GM19035 (cell line): ENCODE measurements at regions not wholly inside any gene's neighbourhood (a gene's known extent, or its start where the extent isn't known, plus 50 kb on each side); places are given as distances from the start of the nearest gene placed in this dataset.
A peak's percentile ranks its signal among the peaks of the same experiment; 100 is the strongest.
"Not testable (repeated sequence)": the region's sequence is repeated elsewhere in the genome, so short reads cannot be mapped to it uniquely, and the experiment has no call there.

Experiments used
- ATAC-seq: cut with Tn5 transposase; IDR thresholded peaks from one replicate; pipeline ENCODE4 v1.9.1; 2021; ENCODE audit not compliant: unreplicated experiment

DNA sequence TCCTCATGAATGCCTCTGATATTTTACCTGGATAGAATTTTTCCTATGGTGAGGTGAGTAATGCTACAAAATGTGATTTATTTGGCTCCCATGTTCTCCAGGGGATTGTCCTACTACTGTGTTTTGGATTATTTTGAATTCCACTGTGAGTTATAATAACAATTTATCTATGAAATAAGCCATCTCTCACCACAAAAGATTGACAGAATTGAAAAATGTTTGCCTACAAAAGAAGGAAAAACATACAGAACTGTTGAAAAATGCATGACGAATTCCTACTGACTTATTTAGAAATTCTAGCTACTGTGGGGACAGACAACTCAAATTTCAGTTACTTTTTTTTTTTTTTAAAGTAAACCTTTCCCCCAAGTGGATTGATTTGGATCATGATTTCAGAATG, 463.7 kb upstream of the GRIN3A start:
- ATAC-seq: no peak

DNA sequence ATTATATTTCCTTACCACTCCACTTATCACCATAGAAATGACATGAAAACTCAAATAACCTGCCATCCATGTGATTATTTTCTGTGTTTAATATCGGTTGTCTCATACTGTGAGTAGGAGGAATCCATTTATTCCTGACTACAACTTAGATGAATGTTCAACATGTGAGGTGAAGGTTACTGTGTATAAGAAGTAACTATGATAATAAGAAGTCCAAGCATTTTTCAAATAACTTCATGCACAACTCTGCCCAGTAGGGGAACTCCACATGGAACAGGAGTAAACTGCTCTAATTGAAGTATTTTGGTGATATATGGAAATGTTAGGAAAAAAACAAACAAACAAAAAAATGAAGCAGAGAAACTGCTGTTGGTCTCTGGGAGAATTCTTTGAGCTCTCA, 447.5 kb upstream of the GRIN3A start:
- ATAC-seq: no peak

- ATAC-seq: no peak
These were observed 446.9 kb upstream of the GRIN3A start for GRCh38 chr9:102185371-102185770.

DNA sequence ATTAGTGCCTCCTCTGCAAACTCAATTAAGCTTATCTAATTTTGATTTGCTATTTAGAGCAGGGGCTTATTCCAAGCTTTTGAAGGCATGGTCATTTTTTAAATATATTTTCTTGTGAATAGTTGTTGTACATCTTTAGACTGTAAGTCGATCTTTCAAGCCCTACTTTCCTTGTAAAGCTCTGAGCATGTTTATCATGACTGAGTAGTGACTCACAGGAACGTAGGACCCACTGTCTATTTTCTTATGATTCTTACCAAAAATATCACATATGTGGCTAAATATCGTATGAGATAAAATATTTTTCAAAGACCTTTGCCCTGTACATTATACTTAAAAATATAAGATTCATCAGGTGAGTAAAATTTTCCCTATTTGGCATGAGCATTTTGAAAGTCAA, 440.4 kb upstream of the GRIN3A start:
- ATAC-seq: no peak

DNA sequence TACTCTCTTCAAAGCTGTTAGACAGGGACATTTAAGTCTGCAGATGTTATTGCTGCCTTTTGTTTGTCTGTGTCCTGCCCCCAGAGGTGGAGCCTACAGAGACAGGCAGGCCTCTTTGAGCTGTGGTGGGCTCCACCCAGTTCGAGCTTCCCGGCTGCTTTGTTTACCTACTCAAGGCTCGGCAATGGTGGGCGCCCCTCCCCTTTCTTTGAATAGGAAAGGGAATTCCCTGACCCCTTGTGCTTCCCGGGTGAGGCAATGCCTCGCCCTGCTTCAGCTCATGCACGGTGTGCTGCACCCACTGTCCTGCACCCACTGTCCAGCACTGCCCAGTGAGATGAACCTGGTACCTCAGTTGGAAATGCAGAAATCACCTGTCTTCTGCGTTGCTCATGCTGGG, 435.8 kb upstream of the GRIN3A start:
- not testable (repeated sequence) for ATAC-seq

DNA sequence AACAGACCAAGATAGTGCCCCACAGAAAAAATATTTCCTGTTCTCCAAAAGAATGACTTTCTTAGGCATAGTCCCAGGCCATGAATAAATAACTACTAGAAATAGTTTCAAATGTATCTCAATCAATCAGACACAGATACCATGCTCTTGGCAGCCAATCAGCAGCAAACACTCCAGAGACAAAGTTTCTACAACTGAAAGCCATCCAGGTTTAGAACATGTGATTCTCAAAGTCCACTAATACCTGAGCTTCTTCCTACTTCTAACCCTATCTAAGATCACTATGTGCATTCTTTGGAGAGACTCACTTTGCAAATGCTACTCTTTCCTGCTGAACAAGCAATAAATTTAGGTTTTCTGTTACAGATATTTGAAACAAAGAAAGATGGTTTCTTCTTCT, 425.8 kb upstream of the GRIN3A start:
- no peak for ATAC-seq

- not testable (repeated sequence) for ATAC-seq
These were observed 414.6 kb upstream of the GRIN3A start for GRCh38 chr9:102153081-102153480.

DNA sequence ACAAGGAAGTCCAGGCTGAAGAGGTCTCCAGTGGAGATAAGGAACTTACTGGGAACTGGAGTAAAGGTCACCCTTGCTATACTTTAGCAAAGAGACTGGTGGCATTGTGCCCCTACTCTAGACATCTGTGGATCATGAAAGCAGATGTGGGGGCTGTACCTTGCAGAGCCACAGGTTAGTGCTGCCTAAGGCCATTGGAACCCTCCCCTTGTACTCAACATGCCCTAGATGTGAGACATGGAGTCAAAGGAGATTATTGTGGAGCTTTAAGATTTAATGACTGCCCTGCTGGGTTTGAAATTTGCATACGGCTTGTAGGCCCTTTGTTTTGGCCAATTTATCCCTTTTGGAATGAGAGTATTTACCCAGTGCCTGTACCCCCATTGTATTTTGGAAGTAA, 397.3 kb upstream of the GRIN3A start:
- ATAC-seq: no peak

DNA sequence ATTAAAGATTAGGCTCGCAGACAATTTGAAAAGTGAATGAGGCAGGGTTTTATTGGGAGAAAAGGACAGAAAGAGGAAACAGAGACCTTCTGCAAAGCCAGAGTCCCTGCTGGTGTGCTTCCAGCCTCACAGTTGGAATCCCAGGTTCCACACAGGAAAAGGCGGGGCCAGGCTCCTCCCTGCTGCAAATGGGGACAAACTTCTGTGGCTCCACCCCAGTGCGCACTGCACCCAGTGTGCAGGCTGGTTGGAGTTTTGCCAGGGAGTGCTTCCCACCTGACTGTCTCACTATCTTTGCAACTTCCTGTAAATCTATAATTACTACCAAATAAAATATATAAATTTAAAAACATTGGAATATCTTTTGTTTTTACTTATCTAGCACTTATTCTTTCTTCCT, 386.0 kb upstream of the GRIN3A start:
- ATAC-seq: no peak

- no peak for ATAC-seq
These were observed 376.1 kb upstream of the GRIN3A start for GRCh38 chr9:102114557-102114956.

DNA sequence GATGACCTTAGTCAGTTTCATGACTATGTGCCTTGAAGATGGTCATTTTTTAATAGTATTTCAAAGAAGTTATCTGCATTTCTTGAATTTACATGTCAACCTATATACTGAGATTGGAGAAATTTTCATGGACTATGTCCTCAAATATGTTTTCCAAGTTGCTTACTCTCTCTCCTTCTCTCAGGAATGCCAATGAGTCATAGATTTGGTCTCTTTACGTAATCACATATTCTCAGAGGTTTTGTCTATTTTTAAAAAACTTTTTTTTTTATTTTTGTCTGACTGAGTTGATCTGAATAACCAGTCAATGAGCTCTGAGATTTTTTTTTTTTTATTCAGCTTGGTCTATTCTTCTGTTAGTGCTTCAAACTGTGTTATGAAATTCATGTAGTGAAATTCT, 374.7 kb upstream of the GRIN3A start:
- ATAC-seq: no peak

GRCh38 chr9:102106439-102106838, 368.0 kb upstream of the GRIN3A start:
- ATAC-seq: no peak

DNA sequence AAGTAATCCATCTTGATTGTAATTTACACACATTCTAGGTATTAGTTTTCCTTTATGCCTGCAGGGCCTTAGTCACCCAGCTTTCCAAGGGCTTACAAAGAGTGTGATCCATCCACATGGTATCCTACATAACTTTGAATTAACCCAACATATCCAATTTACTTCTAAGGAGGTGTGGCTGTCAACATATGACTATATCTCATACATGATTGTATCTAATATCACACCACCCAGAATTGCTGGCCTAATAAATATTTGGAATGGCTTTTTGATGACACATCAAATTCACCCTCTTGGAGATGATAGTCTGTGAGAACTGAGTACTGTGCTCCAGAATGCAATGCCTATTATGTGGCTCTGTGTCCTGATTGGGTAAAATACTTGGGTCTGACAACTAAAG, 363.3 kb upstream of the GRIN3A start:
- ATAC-seq: no peak

- no peak for ATAC-seq
These were observed 348.7 kb upstream of the GRIN3A start for GRCh38 chr9:102087141-102087540.

GRCh38 chr9:102085548-102085947, 347.1 kb upstream of the GRIN3A start:
- ATAC-seq: no peak

DNA sequence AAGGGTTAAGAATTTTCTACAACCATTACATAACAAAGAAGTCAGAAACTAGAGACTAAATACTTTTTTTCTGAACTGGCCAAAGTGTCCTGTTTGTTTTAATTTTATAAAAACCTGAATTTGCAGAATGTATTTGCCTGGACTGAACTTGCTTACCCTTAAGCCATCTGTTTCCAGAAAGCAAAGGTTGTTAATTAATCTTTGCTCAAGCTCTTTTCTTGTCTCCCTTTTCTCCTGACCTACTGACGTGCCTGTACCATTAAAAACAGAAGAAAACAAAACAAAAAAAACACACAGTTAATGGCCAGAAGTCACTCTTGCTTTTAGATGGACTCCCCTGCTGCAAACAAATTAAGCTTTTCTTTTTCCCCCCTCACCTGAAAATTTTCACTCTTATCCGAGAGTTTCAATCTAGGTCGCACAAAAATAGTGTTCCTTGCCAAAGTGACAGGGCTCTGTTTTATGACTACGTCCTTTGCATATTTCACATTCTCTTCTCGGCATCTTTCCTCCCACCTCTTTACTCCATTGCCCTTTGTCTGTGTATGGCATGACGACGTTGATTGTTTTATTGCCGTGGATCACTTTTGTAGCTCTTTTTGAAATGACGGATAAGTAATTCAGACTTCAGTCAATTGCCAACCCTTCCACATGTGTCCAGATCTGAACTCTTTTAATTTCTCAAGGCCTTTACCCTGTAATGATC, 333.8 kb upstream of the GRIN3A start:
- ATAC-seq: no peak

DNA sequence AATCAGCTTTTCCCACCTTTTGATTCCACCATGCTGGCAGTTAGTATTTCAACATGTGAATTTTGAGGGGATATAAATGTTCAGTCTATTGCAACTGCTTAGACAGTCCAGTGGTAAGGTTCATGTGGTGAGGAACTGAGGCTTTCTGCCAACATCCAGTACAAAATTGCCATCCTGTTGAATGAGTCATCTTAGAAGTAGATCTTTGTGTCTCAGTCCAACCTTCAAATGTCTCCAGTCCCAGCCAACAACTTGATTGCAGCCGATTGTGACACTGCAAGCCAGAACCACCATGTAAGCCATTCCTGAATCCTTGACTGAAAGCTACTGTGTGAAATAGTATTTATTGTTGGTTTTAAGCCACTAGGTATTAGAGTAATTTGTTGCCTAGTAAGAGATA, 331.5 kb upstream of the GRIN3A start:
- ATAC-seq: no peak

DNA sequence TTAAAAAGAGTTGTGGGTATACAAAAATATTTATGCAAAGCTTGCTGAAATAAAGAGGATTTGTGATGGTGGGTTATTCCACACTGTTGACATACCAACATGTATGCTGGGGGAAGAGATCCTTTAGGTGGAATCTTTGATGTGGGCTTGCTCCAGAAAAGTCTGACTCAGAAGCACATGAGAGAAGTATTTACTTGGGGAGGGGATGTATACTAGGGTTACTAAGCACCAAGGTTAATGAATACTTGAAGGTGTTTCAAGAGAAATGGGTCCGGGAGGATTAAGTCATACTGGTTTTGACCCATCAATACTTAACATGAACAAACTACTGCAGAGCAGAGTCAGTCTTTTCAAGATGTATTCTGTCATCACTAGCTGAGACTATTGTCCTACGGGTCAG, 316.4 kb upstream of the GRIN3A start:
- no peak for ATAC-seq

GRCh38 chr9:102049586-102050246, 311.3 kb upstream of the GRIN3A start:
- ATAC-seq: no peak

GRCh38 chr9:102047549-102047948, 309.1 kb upstream of the GRIN3A start:
- ATAC-seq: no peak

DNA sequence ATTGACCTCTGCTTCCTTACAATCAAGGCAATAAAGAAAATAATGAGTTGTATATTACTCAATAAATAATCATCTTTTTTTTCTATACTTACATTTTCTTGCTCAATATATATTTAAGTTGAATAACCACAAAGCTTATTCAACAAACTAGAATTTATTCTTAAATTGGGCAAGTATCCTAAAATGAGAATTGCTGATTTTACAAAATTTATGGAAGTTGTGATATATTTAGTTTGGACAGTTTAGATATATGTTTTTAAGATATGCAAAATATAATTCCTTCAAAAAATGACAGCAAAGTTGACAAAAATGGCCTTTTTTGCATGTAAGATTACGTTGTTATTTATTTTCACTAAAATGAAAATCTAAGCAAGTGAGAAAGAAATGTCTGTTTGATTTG, 305.7 kb upstream of the GRIN3A start:
- no peak for ATAC-seq

DNA sequence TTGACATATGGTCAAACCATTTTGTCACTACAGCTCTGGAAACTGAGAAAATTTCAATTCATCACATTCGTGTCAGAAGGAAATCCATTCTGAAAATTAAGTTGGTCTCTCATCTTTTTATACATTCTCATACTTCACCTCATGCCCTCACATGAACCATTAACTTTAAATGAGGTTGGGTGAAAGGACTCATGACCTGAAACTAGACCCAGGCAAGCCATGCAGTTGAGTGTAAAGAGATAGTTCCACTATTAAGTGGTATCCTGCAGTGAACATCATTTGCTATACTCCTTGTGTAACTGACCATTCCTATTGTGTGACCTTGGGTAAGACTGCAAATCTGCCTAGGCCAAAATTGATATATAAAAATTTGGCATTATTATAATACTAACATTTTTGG, 299.6 kb upstream of the GRIN3A start:
- ATAC-seq: no peak

DNA sequence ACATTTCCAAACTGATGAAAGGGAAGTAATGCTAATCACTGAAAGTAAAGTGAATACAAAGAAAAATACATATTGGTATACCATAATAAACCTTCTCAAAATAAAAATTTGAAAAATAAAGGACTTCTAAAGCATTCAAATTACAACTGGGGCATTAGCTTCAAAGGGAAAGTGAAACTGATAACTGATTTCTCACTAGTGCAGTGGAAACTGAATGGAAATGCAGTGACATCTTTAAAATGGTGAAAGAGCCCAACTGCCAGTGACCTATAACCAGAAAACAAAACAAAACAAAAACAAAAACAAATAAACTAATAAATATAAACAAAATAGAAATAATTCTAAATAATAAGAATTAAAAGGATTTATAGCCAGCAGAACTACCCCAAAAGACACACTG, 297.5 kb upstream of the GRIN3A start:
- ATAC-seq: peak; percentile 81
